Kidney tubule cell (primary cell): ENCODE measurements at regions not wholly inside any gene's neighbourhood (a gene's known extent, or its start where the extent isn't known, plus 50 kb on each side); places are given as distances from the start of the nearest gene placed in this dataset.
"Not testable (repeated sequence)": the region's sequence is repeated elsewhere in the genome, so short reads cannot be mapped to it uniquely, and the experiment has no call there.

Experiments used
- DNase-seq: peaks from one replicate; pipeline ENCODE4 v3.0.0-alpha.2; 2018; ENCODE audit warnings: low spot score

DNA sequence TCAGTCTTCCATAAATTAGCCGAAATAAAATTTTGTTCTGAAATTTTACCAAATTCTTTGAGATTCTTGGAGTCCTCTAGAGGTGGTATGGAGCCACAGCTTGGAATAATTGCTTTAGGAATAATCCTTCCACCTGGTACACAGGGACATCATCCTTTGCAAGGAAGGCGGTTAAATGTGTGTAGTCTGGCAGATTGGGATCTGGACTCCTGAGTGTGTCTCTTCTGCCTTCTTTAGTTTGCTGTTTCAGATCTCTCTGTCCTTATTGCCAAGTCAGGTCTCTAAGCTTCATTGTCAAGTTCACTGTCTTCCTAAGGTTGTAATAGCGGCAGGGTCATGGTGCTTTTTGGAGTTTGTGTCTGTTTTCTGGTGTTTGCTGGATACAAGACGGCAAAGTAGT is 393.9 kb upstream of the RGS6 start:
- no peak for DNase-seq

DNA sequence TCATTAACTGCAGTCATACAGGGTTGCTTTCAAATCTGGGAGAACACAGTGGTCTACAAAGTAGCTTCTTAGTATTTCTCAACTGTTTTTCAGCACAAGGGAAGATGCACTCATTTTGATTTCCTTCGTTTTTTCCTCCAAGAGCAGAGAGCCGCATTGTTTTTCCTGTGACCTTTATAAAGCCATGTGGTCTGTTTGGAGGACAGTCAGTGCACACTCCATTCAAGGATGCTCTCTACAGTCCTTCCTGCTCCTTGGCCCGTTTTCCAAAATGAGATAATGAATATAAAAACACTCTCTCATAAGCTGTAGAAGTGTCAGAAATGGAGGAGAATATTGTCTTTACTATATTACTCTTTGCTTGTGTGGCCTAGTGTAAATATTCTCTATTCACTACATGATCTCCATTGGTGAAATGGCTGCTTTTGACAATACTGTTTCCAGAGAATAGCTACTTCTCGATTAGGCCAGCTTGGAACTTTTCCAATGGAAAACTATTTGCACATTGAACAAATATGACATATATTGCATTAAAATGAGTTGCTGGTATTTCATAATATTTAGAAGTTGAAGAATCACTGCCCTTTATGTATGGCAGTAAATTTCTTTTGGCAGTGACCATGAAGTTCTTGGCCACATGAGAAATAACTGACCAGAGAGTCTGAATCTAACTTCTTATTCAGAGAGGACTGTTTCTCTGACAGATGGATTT is 393.1 kb upstream of the RGS6 start:
- no peak for DNase-seq

DNA sequence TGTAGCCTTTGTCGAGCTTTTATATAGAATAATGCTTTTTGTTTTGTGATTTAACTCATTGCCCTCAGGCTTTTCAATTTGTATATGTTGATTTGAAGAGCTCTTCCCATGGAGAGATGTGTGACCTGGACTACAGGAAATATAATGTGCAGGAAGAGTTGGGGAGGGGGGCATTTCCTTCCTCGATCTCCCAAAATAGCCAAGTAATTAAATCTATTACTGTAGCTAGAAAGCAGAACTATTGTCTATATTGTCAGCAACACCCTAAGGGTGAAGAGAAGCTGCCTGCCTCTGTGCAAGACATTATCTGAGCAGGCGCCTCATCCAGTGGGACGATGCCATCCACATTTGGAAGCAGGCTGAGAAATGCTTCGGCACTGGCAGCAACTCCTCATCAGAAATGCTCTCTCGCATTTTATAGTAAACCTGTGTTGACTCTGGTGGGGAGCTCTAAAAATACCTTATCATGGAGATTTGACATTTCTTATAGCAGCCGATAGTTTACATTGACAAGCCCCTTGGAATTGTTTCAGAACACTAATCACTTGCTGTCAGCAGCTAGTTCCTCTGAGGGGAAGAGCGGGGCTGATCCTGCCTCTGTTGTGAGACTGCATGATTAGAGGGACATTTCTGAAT is 392.5 kb upstream of the RGS6 start:
- DNase-seq, result no peak

DNA sequence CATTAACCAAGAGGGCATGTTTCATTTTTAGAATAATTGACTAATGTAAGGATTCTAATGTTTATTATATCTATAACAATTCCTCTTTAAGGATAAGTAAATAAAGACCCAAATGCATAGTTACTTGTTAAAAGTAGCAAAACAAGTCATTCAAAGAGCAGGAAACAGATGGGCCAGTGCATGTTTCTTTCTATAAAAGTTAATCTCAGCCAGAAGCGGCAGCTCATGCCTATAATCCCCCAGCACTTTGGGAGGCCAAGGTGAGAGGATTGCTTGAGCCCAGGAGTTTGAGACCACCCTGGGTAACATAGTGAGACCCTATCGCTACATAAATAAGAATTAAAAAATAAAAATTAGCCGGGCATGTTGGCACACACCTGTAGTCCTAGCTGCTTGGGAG is 391.0 kb upstream of the RGS6 start:
- no peak for DNase-seq

DNA sequence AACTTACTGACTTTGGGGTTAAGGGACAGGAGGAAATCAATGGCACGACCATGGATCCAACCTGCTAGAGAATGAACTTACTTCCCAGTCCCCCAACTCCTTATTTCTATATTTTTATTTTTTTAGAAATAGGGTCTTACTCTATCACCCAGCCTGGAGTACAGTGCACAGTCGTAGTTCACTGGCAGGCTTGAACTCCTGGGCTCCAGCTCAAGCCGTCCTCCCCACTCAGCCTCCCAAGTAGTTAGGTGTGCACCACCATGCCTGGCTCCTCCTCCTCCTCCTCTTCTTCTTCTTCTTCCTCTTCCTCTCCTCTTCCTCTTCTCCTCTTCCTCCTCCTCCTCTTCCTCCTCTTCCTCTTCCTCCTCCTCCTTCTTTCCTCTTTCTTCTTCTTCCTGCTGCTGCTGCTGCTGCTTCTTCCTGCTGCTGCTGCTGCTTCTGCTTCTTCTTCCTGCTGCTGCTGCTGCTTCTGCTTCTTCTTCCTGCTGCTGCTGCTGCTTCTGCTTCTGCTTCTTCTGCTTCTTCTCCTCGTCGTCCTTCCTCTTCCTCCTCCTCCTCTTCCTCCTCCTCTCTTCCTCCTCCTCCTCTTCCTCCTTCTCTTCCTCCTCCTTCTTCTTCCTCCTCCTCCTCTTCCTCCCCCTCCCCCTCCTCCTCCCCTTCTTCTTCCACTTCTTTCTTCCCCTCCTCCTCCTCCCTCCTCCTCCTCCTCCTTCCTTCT is 390.1 kb upstream of the RGS6 start:
- DNase-seq, result no peak

DNA sequence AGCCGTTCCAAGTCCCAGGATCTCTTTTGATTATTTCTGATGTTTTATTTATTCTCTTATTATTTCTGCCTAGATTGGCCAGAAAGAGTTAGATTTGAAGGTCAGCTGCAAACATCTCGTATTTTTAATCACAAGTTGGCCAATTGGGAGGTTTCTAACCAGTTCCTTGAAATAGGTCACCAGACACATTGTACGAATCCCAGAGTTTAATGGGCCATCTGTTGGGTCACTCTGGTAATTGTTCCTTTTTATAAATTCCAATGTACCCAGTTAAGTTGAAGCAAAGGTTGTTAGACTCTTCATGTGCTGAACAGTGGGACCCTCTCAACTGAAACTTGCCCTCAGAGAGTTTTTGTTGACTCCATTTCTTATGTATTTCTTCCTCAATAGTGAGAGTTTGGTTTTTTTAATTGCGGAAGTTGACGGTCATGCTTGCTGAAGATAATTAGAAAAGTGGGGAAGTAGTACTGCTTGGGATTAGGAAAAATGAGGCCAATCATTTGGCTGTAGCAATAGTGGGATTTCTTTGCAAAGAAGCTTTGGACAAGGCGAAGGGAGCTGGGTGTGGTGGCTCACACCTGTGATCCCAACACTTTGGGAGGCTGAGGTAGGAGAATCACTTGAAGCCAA is 382.7 kb upstream of the RGS6 start:
- DNase-seq, result no peak

DNA sequence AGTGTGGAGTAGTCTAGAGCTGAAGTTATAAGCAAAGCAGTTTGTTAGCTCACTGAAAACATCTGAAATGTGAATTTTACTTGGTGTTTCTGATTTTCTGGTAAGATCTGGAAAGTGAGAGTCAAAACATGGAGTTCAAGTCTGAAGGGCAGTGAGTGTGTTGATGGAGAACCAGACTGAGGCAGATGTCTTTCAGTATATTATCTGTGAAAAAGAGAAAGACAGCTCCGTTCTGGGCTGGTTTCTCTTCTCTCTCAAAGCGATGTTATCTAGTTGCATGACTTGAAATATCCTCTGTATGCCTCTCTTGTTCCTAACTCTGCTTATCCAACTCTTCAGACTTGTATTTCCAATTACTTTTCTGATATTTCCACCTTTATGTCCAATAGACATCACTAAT is 381.9 kb upstream of the RGS6 start:
- no peak for DNase-seq

DNA sequence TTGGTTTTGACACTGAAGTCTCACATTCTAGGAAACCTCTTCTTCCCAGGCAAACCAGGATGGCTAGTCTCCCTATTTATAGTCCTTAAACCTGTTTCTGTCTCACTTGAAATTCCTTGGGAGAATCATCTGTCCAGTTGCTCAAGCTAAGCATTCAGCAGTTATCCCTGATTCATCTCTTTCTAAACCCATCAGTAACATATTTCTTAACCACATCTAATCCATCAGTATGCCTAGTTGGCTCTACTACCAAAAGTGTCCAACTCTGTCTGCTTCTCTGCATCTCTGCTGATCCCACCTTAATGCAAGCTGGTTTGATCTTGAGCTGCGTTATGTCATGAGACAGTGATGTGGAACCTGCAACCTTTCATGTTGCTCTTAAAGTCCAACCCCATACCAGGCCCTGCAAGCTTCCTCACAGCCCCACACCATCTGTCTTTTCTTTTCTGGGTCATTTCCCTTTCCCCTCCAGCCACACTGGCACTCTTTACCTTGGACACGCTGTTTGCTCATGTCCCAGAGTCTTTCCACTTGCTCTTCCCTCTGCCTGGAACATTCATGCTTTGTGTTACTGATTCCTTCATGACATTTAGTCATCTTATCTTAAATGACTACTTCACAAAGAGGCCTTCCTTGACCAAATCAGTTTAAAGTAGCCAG is 380.8 kb upstream of the RGS6 start:
- DNase-seq, result peak; percentile 76

DNA sequence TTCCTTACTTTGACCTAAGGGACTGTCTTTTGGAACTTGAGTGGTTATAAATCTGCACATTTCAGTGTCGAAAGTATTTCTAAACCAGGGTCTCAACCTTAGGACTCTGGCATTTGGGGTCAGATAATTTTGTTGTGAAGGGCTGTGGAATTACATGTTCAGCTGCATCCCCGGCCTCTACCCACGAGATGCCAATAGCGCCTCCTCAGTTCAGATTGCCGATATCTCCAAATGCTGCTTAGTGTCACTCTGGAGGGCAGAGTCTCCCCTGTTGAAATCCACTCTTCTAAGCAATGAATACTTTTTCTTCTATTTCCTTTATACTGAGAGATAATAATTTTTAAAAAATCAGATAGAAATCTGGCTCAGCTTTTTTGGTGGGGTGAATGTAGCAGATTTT is 379.4 kb upstream of the RGS6 start:
- DNase-seq, result no peak

DNA sequence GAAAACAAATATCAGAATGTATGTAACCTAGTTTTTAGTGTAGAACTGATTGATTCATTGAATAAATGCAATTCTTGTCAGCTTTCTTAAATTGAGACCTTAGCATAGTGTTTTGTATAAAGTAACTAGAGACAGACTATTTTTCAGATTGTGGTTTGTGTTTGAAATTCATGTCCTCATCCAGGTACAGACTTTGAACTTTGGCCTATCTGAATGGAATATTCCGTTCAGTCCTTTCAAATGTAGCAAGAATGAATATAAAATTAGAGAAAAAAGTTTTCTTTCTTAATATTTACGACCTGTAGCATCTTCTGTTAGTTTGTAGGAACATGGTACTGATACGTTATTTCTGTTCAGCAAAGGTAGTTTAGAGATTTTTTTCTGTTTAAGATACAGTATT is 378.4 kb upstream of the RGS6 start:
- no peak for DNase-seq

DNA sequence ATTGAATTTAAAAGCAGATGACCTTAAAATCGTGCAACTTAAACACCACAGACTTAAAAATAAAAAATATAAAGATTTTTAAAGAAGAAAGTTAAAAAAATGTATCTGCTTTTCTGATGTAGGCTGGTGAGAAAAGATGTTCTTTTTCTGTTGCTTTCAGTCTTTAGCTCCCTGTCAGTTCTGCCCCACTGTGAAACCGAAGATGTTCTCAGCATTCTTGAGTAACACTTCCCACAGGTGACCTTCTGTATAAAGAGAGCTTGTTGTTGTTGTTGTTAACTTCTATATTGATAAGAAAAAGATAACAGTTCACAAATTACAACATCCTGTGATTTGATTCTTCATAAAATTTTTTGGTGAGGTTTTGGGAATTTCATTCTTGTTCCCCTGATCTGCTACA is 377.9 kb upstream of the RGS6 start:
- no peak for DNase-seq

DNA sequence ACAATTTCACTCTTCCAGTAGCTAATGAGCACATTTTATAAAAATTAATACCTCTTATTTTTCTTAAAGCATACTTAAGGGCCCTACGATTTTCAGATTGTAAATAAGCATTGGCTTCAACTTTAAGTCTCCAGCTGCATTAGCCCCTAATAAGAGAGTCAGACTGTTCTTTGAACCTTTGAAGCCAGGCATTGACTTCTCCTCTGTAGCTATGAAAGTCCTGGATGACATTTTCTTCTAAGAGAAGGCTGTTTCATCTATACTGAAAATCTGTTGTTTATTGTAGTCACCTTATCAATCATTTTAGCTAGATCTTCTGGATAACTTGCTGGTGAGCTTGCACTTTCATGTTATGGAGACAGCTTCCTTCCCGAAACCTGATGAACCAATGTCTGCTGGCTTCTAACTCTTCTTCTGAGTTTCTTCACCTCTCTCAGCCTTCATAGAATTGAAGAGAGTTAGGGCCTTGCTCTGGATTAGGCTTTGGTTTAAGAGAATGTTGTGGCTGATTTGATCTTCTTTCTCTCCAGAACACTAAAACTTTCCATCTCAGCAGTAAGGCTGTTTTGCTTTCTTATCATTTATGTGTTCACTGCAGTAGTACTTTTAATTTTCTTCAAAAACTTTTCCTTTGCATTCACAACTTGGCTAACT is 377.1 kb upstream of the RGS6 start:
- DNase-seq, result no peak

DNA sequence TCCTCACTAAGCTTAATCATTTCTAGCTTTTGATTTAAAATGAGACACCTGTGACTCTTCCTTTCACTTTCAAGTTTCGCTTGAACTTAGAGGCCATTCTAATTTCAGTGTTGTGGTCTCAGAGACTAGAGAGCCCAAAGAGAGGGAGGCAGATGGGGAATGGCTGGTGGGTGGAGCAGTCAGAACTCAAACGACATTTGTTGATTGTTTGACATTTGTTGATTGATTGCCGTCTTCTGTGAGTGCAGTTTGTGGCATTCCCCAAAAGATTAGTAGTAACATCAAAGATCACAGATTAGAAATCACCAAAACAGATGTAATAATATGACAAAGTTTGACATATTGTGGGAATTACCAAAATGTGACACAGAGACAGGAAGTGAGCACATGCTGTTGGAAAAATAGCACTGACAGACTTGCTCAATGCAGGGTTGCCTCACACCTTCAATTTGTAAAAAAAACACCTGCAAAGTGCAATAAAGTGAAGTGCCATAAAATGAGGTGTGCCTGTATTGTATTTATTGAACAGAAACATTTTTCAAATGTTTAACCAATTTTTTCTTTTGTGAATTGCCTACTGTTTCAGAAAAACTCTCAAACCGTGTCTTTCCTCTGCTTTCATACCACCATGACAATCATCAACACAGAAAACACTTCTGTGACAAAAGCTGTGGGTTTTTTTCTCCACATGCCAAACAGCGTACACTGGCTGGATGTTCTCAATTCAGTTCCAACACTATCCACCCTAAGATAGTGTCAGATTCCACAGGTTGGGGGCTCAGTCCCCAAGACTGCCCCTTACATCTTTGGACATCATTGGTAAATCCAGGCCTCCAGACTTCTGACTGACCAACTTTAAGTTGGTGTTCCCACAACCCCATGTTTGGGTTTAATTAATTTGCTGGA is 376.3 kb upstream of the RGS6 start:
- peak; percentile 65 for DNase-seq

DNA sequence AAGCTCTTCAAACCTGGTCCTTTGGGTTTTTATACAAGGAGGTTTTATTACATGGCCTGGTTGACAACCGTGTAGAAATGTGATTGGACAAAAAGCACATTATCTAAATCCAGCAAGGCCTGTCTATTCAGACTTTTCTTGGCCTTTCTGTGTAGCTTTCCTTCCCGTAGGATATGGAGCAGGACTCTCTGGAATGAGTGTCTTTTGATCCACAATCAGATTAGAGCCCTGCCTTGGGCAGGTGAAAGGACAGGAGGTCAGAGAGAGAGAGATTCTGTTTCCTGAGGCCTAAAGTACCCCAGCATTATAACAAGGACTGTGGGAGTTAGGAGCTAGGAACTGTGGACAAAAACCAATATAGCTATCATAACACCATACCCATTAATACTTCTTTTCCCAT is 375.5 kb upstream of the RGS6 start:
- DNase-seq, result no peak

DNA sequence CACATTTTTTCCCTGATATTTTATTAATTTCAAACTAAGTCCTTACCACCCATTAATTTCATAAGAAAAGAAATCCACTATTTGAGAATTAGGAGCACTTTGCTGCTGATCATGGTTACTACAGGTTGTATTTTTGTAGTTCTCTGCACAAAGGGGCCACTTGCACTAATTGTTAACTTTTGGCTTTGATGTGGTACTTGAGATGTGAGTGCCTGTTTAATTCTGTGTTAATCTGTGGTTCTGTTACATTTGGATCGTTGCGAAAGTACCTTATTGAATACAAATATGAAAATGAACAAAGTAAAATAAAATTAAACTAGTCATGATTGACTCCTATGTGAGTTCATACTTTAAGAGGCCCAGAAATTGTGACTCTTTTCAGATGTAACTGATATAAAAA is 374.9 kb upstream of the RGS6 start:
- DNase-seq, result no peak

DNA sequence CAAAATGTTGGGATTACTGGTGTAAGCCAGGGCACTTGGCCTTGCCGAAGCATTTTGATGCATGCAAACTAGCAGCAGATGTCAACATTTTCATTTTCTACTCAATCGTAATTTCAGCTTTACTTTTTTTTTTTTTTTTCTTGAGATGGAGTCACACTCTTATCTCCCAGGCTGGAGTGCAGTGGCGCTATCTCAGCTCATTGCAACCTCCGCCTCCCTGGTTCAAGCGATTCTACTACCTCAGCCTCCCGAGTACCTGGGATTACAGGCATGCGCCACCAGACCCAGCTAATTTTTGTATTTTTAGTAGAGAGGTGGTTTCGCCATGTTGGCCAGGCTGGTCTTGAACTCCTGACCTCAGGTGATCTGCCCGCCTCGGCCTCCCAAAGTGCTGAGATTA is 373.3 kb upstream of the RGS6 start:
- DNase-seq, result not testable (repeated sequence)

DNA sequence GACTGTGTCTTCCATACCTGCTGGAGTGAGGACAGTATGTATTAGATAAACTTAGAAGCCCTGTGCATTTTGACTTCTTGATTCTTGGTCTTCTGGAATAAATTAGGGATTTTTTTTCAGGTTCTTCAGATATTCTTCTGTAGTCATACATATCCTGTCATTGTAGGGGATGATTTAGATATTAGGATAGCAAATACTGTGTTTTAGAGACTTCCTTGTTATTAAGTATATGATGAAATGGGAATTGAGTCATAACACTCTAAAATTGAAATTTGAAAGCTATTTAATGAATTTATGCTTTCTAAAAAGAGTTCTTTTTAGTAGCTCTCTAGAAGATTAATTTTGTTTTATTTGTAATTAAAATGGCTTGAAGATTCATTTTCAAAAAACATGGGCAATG is 371.5 kb upstream of the RGS6 start:
- no peak for DNase-seq

DNA sequence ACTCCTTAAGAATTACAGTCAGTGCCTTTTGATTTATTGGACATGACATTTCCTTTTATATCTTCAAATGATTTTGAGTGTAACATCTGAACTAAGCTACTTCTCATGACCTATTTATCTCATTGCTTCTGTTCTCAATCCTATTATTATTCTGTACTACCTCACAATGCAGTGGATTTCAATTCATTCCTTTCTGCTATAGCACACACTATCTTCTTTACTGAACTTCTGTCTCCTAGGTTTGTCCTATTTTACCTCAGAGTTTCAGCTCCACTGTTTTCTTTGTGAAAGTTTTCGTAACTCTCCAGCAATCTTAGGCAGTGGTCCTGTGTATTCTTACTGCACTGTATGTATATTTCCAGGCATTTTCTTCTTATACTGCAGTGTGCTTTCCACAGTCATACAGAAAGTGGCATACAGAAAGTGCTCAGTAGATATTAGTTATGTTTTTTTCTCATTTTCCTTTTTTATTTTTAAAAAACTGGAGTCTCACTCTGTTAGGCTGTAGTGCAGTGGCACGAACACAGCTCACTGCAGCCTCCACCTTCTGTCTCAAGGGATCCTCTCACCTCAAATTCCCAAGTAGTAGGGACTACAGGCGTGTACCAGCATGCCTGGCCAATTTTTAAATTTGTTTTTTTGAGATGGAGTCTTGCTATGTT is 368.6 kb upstream of the RGS6 start:
- no peak for DNase-seq

DNA sequence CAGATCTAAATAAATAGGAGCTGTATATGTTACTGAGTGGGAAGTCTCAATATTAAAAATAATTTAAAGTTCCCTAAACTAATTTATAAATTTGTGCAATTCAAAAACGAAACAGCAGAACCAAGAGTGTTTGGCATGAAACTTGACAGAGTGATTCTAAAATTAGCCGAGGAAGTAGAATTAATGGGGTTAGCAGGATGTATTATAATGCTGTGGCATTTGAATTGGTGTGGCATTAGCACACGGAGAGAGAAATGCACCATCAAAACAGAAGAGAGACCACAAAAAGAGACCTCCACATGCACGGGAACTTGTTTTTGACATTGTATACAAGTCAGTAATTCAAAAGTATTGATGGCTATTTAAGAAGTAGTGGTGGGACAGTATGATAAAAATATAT is 366.0 kb upstream of the RGS6 start:
- no peak for DNase-seq

DNA sequence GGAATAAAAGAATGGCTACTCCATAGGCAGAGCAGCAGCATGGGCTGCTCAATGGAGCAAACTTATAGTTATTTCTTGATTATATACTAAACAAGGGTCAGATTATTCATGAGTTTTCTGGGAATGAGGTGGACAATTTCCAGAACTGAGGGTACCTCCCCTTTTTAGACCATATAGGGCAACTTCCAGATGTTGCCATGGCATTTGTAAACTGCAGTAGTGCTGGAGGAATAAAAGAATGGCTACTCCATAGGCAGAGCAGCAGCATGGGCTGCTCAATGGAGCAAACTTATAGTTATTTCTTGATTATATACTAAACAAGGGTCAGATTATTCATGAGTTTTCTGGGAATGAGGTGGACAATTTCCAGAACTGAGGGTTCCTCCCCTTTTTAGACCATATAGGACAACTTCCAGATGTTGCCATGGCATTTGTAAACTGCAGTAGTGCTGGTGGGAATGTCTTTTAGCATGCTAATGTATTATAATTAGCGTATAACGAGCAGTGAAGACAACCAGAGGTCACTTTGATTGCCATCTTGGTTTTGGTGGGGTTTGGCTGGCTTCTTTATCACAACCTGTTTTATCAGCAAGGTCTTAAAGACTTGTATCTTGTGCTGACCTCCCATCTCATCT is 364.6 kb upstream of the RGS6 start:
- not testable (repeated sequence) for DNase-seq
